ENCODE measurements at regions not wholly inside any gene's neighbourhood (a gene's known extent, or its start where the extent isn't known, plus 50 kb on each side); places are given as distances from the start of the nearest gene placed in this dataset.

DNA sequence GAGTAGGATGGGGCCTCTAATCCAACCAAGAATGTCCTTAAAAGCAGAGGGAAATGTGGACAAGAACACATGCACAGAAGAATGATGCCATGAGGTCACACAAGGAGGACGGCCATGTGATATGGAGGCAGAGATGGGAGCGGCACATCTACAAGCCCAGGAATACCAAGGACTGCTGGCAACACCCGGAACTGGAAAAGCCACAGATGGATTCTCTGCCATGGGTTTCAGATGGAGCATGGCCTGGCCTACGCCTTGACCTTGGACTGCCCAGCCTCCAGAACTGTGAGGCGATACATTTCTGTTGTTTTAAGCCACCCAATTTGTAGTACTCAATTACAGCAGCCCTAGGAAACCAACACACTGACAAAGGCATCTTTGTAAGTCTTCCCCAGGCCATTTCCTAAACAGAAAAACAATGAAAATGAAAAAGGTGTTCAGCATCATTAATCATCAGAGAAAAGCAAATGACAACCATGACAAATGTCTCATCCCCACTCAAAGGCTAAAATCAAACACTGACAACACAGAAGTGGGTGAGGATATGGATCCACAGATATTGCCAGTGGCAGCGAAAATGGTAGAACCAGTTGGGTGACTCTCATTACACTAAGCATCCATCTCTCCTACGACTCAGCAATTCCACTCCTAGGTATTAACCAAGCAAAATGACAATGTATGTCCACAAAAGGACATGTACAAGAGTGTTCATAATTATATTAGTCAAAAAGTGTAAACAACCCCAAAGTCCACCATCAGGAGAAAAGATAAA is 76.9 kb upstream of the CNEP1R1 start:
- H3K4me3 Mint-ChIP-seq: no peak overlapping the region
- no peak overlapping the region for H3K4me3 ChIP-seq
- no peaks in the 10 kb centered on the region for H3K27me3 ChIP-seq (ENCODE audit: insufficient read depth)
- H2AFZ ChIP-seq: peak overlapping the region; percentile 28; the same call in 1 of the 2 replicates
- H3K79me2 ChIP-seq (replicated peaks; ENCODE audit: insufficient read depth): no peaks in the 10 kb centered on the region
- no peaks in the 10 kb centered on the region for H3K9me2 ChIP-seq (ENCODE audit: insufficient read depth)
- H3K36me3 Mint-ChIP-seq (ENCODE audit: low read depth): no peaks in the 10 kb centered on the region
- ATAC-seq: no peak
- H3K27me3 Mint-ChIP-seq (ENCODE audit: insufficient read depth, low read depth, poor library complexity): peaks cover 7% of the 10 kb centered on the region
- H3K4me1 Mint-ChIP-seq: no peaks in the 10 kb centered on the region
- H3K9me3 Mint-ChIP-seq: no peaks in the 10 kb centered on the region
- no peak for DNase-seq (ENCODE audit: low spot score)
- no peaks in the 10 kb centered on the region for H3K4me1 ChIP-seq (ENCODE audit: insufficient read depth)
- no peak overlapping the region for H3K27ac ChIP-seq (ENCODE audit: low read depth)
- no peaks in the 10 kb centered on the region for H3K36me3 ChIP-seq (ENCODE audit: insufficient read depth)
- no peak overlapping the region for H3K27ac Mint-ChIP-seq
- H4K20me1 ChIP-seq (replicated peaks; ENCODE audit: insufficient read depth): no peaks in the 10 kb centered on the region
- H3K4me2 ChIP-seq: no peak overlapping the region
- no peaks in the 10 kb centered on the region for H3F3A ChIP-seq (replicated peaks; ENCODE audit: low read depth)
- TF ChIP-seq CREB1 (CRISPR knock-in tag; IDR thresholded peaks at IDR 0.05; ENCODE audit: low read depth): no peak
- no peak for TF ChIP-seq ZNF331 (CRISPR knock-in tag; IDR thresholded peaks at IDR 0.05; ENCODE audit: low read depth)
- no peak for TF ChIP-seq STAT1 (IDR thresholded peaks at IDR 0.05; ENCODE audit: unreplicated experiment)
- TF ChIP-seq JUNB (IDR thresholded peaks at IDR 0.05; ENCODE audit: unreplicated experiment): no peak
- TF ChIP-seq, protein P1, sequence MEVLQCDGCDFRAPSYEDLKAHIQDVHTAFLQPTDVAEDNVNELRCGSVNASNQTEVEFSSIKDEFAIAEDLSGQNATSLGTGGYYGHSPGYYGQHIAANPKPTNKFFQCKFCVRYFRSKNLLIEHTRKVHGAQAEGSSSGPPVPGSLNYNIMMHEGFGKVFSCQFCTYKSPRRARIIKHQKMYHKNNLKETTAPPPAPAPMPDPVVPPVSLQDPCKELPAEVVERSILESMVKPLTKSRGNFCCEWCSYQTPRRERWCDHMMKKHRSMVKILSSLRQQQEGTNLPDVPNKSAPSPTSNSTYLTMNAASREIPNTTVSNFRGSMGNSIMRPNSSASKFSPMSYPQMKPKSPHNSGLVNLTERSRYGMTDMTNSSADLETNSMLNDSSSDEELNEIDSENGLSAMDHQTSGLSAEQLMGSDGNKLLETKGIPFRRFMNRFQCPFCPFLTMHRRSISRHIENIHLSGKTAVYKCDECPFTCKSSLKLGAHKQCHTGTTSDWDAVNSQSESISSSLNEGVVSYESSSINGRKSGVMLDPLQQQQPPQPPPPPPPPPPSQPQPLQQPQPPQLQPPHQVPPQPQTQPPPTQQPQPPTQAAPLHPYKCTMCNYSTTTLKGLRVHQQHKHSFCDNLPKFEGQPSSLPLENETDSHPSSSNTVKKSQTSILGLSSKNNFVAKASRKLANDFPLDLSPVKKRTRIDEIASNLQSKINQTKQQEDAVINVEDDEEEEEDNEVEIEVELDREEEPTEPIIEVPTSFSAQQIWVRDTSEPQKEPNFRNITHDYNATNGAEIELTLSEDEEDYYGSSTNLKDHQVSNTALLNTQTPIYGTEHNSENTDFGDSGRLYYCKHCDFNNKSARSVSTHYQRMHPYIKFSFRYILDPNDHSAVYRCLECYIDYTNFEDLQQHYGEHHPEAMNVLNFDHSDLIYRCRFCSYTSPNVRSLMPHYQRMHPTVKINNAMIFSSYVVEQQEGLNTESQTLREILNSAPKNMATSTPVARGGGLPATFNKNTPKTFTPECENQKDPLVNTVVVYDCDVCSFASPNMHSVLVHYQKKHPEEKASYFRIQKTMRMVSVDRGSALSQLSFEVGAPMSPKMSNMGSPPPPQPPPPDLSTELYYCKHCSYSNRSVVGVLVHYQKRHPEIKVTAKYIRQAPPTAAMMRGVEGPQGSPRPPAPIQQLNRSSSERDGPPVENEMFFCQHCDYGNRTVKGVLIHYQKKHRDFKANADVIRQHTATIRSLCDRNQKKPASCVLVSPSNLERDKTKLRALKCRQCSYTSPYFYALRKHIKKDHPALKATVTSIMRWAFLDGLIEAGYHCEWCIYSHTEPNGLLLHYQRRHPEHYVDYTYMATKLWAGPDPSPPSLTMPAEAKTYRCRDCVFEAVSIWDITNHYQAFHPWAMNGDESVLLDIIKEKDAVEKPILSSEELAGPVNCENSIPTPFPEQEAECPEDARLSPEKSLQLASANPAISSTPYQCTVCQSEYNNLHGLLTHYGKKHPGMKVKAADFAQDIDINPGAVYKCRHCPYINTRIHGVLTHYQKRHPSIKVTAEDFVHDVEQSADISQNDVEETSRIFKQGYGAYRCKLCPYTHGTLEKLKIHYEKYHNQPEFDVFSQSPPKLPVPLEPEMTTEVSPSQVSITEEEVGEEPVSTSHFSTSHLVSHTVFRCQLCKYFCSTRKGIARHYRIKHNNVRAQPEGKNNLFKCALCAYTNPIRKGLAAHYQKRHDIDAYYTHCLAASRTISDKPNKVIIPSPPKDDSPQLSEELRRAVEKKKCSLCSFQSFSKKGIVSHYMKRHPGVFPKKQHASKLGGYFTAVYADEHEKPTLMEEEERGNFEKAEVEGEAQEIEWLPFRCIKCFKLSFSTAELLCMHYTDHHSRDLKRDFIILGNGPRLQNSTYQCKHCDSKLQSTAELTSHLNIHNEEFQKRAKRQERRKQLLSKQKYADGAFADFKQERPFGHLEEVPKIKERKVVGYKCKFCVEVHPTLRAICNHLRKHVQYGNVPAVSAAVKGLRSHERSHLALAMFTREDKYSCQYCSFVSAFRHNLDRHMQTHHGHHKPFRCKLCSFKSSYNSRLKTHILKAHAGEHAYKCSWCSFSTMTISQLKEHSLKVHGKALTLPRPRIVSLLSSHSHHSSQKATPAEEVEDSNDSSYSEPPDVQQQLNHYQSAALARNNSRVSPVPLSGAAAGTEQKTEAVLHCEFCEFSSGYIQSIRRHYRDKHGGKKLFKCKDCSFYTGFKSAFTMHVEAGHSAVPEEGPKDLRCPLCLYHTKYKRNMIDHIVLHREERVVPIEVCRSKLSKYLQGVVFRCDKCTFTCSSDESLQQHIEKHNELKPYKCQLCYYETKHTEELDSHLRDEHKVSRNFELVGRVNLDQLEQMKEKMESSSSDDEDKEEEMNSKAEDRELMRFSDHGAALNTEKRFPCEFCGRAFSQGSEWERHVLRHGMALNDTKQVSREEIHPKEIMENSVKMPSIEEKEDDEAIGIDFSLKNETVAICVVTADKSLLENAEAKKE (CRISPR knock-in tag; IDR thresholded peaks at IDR 0.05): no peak
- TF ChIP-seq, protein P2, sequence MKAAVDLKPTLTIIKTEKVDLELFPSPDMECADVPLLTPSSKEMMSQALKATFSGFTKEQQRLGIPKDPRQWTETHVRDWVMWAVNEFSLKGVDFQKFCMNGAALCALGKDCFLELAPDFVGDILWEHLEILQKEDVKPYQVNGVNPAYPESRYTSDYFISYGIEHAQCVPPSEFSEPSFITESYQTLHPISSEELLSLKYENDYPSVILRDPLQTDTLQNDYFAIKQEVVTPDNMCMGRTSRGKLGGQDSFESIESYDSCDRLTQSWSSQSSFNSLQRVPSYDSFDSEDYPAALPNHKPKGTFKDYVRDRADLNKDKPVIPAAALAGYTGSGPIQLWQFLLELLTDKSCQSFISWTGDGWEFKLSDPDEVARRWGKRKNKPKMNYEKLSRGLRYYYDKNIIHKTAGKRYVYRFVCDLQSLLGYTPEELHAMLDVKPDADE (IDR thresholded peaks at IDR 0.05): no peak
- TF ChIP-seq EZH2phosphoT487 (IDR thresholded peaks at IDR 0.05; ENCODE audit: unreplicated experiment): no peak
- TF ChIP-seq, protein P3, sequence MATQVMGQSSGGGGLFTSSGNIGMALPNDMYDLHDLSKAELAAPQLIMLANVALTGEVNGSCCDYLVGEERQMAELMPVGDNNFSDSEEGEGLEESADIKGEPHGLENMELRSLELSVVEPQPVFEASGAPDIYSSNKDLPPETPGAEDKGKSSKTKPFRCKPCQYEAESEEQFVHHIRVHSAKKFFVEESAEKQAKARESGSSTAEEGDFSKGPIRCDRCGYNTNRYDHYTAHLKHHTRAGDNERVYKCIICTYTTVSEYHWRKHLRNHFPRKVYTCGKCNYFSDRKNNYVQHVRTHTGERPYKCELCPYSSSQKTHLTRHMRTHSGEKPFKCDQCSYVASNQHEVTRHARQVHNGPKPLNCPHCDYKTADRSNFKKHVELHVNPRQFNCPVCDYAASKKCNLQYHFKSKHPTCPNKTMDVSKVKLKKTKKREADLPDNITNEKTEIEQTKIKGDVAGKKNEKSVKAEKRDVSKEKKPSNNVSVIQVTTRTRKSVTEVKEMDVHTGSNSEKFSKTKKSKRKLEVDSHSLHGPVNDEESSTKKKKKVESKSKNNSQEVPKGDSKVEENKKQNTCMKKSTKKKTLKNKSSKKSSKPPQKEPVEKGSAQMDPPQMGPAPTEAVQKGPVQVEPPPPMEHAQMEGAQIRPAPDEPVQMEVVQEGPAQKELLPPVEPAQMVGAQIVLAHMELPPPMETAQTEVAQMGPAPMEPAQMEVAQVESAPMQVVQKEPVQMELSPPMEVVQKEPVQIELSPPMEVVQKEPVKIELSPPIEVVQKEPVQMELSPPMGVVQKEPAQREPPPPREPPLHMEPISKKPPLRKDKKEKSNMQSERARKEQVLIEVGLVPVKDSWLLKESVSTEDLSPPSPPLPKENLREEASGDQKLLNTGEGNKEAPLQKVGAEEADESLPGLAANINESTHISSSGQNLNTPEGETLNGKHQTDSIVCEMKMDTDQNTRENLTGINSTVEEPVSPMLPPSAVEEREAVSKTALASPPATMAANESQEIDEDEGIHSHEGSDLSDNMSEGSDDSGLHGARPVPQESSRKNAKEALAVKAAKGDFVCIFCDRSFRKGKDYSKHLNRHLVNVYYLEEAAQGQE (IDR thresholded peaks at IDR 0.05; ENCODE audit: unreplicated experiment): no peak
- TF ChIP-seq, protein P4, sequence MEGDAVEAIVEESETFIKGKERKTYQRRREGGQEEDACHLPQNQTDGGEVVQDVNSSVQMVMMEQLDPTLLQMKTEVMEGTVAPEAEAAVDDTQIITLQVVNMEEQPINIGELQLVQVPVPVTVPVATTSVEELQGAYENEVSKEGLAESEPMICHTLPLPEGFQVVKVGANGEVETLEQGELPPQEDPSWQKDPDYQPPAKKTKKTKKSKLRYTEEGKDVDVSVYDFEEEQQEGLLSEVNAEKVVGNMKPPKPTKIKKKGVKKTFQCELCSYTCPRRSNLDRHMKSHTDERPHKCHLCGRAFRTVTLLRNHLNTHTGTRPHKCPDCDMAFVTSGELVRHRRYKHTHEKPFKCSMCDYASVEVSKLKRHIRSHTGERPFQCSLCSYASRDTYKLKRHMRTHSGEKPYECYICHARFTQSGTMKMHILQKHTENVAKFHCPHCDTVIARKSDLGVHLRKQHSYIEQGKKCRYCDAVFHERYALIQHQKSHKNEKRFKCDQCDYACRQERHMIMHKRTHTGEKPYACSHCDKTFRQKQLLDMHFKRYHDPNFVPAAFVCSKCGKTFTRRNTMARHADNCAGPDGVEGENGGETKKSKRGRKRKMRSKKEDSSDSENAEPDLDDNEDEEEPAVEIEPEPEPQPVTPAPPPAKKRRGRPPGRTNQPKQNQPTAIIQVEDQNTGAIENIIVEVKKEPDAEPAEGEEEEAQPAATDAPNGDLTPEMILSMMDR (conservative IDR thresholded peaks at IDR 0.05; ENCODE audit: low read depth in 2 of 2): no peak
- TF ChIP-seq NANOG (IDR thresholded peaks at IDR 0.05; ENCODE audit: borderline replicate concordance): no peak
- TF ChIP-seq POLR2AphosphoS5 (IDR thresholded peaks at IDR 0.05; ENCODE audit: low read depth): no peak
- TF ChIP-seq ZNF114 (CRISPR knock-in tag; IDR thresholded peaks at IDR 0.05): no peak
- TF ChIP-seq EZH2 (IDR thresholded peaks at IDR 0.05; ENCODE audit: low read depth, unreplicated experiment): no peak

All from GM23338 (cell line).